Dedifferentiated amniotic fluid mesenchymal stem cell (primary cell): ENCODE measurements at regions not wholly inside any gene's neighbourhood (a gene's known extent, or its start where the extent isn't known, plus 50 kb on each side); places are given as distances from the start of the nearest gene placed in this dataset.
A peak's percentile ranks its signal among the peaks of the same experiment; 100 is the strongest.
"Not testable (repeated sequence)": the region's sequence is repeated elsewhere in the genome, so short reads cannot be mapped to it uniquely, and the experiment has no call there.

Source experiments
- DNase-seq: peaks from one replicate; pipeline ENCODE4 v3.0.0-alpha.2; 2016; ENCODE audit errors: extremely low spot score

DNA sequence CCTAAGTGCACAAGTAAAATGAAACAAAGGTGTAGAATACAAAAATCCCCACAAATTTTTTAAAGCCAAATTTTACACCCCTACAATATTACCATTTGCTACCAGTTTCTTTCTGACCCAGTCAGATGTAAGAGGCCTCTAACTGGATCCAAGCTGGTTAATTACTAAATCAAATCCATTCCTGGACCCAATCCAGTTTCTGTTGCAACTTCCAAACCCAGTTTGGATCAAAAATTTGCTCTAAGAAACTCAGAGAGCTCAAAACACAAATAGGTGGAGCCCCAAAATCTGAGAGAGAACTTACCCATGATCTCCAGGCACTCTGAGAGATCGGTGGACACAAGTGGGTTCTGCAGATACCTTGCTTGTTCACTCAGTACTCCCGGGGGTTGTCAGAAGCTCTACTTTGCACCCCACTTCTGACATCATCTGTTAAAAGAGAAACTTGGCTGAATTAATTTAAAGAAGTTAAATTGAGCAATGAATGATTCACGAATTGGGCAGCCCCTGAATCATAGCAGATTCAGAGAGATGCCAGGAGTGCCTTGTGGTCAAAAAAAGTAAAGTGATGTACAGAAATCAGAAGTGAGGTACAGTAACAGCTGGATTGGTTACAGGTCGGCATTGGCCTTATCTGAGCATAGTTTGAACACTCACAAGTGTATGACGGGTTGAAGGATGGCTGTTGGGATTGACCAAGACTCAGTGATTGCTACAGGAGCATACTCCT, 448.0 kb downstream of the KCNT2 start:
- DNase-seq = peak; percentile 62

DNA sequence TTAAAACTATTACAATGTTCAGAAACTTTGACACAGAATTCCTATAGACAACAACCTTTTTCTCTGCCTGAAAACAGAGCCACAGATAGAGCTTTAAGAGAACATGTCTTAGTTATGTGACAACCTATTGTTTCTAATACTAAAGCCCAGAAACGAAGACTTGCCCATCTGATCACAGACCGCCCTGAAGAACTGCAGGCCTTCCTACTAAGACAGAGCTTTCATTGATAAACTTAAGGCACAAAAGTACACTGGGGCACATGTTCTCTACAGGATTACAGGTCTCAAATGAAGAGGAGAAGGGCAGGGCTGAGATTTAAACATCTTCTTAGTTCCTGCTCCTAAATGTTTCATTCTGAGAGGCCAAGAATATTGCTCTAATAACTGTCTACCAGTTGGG, 452.7 kb downstream of the KCNT2 start:
- DNase-seq = no peak

DNA sequence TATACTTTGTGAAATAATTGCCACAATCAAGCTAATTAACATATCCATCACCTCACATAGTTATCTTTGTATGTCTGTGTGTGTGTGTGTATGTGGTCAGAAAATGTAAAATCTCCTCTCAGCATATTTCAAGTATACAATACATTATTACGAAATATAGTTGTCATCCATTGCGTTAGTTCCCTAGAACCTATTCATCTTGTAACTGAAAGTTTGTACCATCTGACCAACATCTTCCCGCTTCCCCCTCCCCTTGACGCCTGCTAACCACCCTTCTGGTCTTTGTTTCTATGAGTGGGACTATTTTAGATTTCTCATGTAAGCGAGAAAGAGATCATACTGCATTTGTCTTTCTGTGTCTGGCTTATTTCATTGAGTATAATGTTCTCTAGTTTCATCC, 455.3 kb downstream of the KCNT2 start:
- DNase-seq = no peak

DNA sequence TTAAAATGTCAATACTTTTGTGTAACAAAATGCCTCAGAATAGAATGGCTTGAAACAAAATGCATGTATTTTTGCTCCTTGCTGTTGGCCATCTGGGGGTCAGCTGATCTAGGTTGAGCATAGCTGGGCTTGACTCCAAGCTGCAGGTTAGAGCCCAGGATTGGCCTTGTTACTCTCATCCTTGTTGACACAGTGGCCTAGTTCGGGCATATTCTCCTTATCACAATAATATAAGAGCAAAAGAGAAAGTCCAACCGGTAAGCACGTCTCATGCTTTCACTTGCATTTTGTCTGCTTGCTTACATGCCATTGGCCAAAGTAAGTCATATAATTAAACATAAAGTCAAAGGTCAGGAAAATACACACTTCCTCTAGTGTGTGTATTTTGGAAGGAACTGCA, 456.2 kb downstream of the KCNT2 start:
- no peak for DNase-seq

DNA sequence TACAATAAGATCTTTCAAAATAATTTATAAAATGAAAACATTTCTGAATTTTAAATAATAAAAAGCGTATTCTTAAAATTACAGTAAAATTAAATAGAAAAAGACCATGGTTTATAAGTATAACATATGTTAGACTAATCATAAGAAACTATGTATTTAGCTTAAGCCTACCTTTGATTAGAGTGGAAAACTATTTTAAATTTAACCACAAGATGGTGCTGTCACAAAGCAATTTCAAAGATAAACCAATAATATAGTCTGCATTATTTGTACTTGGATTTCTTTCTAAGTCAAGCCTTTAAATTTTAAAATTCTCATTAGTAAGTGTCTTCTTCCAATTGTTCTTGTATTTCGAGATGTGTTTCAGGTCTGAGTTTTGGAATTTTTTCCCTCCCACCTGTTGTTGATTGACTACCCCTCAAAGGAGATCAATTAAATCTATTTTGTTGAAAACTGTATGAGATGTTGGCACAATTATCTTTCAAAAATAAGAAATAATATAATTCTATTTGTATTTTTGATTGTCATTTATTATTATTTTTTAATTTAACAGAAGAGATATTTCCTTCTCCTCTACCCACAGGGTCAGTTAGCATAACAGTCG, 459.8 kb downstream of the KCNT2 start:
- DNase-seq = peak; percentile 71

DNA sequence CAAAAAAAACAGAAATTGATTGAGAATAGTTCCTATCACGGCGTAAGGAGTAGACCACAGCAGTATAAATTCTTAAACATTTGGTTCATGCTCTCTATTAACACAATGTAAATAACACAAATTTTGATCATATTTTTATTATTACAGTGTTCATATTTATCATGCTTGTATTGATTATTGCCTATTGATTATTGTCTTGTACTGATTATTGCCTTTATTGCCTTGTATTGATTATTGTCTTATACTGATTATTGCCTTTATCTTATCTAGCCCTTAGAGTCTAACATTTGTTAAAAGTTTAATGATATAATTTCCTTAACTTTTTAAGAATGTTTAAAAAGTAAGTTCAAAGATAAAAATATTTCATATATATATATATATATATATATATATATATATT, 460.7 kb downstream of the KCNT2 start:
- no peak for DNase-seq

DNA sequence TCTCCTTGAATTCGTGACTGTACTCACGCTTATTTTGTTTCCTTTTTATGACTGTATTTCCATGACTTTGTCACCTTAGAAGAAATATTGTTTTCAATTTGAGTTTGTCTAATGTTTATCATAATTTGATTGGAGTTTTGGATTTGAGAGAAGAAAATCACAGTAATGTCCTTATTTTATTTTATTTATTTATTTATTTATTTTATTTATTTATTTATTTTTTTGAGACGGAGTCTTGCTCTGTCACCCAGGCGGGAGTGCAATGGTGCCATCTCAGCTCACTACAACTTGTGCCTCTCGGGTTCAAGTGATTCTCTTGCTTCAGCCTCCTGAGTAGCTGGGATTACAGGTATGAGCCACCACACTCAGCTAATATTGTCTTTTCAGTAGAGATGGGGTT, 463.1 kb downstream of the KCNT2 start:
- DNase-seq = not testable (repeated sequence)

DNA sequence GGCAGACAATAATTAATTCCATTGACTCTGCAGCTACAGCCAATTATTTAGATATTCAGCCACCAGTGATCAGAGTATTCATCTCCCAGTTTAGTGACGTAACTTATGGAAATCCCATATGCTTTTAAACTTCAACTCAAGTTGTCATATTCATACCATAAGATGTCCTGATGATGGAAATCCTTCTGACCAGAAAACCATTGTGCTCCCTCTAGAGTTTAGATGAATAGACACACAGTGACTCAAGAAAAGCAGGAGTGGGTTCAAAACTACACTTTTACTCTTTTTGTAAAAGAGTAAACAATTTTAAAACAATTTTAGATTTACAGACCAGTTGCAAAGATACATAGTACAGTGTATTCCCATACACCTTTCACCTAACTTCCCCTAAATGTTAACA, 463.7 kb downstream of the KCNT2 start:
- no peak for DNase-seq

DNA sequence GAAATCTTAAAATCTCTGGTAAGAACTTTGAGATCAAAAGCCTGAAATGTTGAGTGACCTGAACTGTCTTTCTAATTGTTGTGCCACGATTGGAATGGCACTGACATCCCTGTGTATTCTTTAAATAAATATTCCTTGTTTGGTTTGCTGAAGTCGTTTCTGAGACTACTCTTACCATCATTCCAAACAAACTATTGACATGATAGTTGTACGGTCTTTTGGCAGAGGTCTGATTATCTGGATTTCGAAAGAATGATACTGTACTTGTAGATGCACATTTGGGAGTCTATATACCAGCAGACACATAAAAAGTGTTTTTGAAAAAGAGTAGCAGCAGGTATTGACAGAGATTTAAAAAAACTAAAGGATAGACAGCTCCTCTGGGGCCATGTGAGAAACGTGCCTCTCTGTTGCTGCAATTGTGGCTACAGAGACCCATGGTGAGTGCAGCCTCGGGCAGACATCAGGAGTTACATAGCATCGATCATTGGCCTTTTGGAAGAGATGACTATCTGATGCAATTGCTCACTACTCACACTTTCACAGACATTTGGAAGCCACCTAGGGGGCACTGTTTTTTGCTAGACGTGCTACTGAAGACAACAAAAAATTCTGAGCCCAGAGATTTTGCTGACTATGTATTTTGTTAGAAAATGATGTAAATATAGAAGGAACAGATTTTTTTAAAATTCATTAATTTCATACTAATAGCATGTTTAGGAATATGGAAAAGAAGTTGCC, 464.5 kb downstream of the KCNT2 start:
- DNase-seq = no peak

DNA sequence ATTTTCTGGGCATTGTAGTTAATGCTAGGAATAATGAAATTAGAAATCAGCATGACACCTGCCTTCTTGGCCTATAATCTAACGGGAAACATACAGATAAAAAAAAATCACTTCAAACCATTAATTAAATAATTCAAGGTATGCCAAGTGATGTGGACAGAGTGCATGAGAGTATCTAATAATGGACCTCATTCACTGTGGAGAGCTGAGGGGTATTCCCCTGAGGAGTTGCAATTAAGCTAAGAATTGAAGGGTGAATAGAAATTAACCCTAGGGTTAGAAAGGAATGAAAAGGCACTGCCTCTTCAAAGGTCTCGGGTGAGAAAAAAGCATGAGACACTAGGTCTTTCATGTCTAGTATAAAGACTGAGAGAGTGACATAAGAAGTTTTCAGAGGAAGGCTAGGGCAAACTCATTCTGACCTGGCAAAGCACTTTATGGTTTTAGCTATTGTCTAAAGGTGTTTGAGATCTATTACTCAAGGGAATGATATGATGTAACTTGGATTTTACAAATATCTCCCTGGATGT, 466.1 kb downstream of the KCNT2 start:
- no peak for DNase-seq

DNA sequence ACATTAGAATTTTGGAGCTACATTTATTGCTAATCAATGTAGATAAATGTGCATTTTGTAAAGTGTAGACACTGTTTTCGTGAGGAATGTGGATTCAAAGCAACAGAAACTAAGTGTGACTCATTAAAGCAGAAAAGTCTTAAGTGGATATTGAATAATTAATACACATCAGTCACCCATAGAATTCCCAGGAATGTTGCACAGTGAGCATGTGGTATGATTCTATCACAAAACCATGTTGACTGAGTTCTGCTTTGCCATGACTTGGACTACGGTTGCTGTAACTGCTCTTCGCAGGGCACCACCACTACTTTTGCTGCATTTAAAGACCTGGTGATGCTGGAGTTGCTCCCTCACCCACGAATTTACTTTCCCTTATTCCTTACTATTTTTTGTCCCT, 471.8 kb downstream of the KCNT2 start:
- DNase-seq = no peak

DNA sequence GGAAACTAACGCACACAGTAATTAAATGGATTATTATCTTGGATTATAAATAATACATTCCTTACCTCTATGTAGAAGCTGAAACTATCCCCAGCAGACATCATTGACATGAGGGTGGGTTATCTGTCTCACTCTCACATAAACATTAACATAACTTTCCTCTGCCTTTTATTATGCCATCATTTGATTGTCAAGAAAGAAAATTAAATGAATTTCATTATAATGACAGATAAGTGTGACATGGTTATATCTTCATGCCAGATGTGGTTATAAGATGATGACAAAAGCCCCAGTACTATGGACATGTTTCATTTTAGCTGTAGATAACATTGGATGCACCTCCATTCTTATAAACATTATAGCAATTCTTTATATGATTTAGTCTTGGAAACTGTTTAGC, 476.5 kb downstream of the KCNT2 start:
- DNase-seq = no peak

DNA sequence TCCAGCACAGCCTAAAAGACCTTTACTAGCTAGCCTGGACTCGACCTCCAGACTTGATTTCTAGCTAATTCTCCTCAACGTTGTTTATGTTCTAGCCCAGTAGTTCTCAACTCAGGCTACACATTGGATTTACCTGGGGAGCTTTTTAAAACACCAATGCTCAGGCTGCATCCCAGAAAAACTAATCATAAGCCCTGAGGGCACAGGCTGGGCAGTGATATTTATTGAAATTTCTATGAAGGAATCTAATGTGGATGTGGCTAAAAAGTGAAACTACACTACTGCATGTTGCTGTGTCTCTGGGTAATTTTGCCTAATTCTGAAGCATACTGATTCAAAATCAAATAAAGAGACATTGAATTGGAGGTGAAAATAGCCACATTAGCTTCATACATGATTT, 479.4 kb downstream of the KCNT2 start:
- no peak for DNase-seq

DNA sequence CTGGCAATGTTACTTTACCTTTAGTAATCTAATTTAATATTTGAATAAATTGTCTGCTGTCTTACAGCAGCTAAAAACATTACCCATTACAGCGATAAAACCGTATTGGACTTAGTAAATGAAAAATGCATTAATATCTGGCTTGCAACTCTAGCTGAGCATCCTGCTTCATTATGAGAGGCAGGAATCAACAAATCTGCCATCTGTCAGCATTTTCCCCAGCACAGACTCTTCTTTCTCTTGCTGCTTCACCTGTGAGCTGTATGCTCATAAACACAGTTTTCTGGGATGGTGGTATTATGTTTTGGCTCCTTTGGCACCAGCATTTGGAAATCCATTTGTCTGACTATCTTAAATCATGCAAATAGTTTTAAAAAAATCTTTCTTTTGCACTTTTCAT, 487.1 kb downstream of the KCNT2 start:
- no peak for DNase-seq

DNA sequence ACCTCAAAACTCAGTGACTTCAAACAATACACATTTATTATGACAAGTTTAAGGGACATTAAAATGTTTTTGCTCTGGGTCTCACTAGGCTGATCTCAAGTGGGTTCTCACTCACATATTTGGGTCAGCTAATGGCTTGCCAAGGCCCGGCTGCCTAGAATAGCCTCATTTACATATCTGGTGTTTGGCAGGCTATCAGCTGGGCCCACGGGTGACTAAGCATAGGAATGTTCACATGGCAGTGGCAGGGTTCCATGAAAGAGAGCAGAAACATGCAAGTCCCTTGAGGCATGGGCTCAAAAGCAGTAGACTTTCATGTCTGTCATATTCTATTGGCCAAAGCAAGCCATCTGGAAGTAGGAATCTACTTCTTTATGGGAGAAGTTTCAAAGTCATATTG, 492.6 kb downstream of the KCNT2 start:
- peak; percentile 85 for DNase-seq

DNA sequence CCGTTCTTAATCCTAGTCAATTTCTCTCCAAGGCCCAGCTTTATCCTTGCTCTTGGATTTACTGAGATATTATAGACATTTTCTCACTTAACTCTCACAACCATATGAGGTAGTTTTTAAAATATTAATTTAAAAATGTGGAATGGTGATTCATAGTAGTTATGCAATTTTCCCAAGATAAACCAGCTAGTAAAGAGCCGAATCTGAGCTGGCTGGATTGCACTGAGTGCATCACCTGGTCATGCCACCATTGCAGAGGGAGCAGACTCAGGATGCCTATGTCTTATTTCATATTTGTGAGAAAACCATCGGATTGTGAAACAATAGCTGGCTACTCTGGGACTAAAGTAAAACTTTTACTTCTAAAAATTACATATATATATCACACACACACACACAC, 494.0 kb downstream of the KCNT2 start:
- no peak for DNase-seq

DNA sequence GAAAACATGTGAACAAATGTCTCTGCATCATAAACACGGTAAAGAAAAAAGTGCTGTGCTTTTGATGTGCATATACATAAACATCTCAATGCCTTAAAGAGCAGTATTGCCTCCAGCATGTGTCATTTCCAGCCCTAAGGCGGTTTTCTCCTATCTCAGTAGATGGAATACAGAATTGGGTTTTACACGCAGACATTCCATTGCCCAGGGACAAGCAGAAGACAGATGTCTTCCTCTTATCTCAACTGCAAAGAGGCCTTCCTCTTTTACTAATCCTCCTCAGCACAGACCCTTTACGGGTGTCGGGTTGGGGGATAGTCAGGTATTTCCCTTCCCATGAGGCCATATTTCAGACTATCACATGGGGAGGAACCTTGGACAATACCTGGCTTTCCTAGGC, 499.2 kb downstream of the KCNT2 start:
- not testable (repeated sequence) for DNase-seq

DNA sequence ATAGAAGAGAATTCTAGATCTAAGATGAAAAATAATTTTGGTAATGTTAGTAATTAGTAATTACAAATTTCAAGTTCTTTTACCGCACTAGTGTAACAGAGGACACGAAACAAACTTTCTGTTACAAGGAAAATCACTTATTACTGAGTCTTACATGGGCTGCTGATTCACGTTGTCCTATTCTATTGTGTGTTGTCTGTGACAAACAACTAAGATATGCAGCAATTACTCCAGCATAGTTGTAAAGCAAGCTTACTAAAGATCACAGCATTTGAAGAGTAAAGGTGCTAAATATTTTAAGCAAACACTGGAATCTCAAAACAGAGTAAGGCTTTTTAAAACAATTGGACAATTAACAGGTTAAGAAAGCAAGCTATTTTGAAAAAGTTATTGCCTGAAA, 502.3 kb downstream of the KCNT2 start:
- DNase-seq = peak; percentile 24

DNA sequence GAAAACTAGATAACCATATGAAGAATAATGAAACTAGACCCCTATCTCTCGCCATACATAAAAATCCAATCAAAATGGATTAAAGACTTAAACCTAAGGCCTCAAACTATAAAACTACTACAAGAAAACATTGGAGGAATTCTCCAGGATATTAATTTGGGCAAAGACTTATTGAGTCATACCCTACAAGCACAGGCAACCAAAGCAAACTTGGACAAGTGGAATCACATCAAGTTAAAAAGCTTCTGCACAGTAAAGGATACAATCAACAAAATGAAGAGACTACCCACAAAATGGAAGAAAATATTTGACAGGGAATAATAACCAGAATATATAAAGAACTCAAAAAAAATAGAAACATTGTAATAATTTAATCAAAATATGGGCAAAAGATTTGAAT, 505.4 kb downstream of the KCNT2 start:
- no peak for DNase-seq

DNA sequence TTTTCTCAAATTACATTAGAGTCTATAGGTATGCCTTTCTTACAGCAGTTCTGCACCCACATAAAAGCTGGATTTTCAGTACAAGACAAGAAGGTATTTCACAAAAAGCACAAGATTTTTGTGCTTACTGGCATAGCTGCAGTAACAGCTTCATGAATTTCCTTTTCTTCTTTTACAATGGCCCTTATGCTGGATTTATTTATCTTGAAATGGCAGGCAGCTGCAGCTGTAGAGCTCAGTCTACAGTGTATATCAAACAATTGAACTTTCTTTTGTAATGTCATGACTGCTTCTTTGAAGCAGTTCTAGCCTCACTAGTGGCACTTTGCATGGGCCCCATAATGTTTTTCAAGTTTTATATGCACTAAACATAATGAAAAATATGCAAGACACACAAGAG, 510.2 kb downstream of the KCNT2 start:
- DNase-seq = no peak

DNA sequence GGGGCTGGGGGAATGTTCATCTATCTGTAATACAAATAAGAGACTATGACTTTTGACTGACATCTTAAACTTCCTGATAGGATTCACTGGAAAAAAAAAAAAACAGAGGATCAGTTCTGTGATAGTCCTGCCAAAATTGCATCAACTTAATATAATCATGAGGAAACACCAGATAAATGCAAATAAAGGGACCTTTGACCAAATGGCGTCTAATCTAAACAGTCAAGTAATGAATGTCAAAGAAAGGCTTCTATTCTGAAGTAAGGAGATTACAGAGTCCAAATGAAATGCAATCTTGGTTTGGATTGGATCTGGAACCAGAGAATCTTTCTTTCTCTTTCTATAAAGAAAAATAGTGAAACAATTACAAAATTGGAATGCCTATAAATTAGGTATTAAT, 513.4 kb downstream of the KCNT2 start:
- no peak for DNase-seq

DNA sequence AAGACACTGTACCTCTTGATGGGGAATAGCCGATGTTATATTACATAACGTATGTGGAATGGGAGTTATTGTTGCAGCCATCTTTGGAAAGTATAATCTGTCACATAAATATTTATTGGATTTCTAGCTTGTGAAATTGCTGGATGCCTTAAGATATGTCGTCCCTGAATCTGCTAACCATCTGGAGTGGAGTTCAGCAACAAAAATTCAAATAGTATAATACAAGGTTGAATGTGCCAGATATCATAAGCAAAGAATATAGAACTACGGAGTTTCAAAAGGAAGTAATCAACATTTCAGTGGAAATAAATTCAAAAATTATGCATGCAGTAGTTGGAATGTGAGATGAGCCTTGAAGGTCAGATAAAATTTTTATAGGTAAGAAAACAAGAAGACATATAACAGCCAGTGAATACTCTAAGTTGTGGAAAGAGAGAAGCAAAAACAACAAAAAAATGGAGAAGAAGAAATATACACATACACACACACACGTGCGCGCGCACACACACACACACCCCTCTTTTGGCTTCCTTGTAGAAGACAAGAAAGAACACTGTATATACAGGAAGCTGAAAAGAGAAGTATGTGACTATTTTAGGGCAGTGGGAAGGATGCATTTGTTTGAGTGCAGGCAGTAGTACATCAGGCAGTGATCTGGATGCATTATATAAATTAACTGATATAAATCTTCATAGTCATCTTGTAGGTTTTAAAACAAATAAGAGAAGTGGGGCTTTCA, 516.7 kb downstream of the KCNT2 start:
- DNase-seq = no peak
